Mesodermal cell (in vitro differentiated cells): ENCODE measurements at regions not wholly inside any gene's neighbourhood (a gene's known extent, or its start where the extent isn't known, plus 50 kb on each side); places are given as distances from the start of the nearest gene placed in this dataset.

Experiments
- H3K27ac ChIP-seq: 2 replicates; pipeline ENCODE4 v1.7.0; 2013; ENCODE audit warnings: mild to moderate bottlenecking, low read depth, low read length, moderate library complexity; ENCODE audit not compliant: severe bottlenecking
- H3K36me3 ChIP-seq: 2 replicates; pipeline ENCODE4 v1.7.1; 2013; ENCODE audit warnings: mild to moderate bottlenecking, low read length, moderate library complexity; ENCODE audit not compliant: control insufficient read depth, insufficient read depth
- H3K4me1 ChIP-seq: one replicate; pipeline ENCODE4 v1.7.1; 2013; ENCODE audit warnings: mild to moderate bottlenecking, low read length; ENCODE audit not compliant: insufficient read depth, control insufficient read depth, poor library complexity, severe bottlenecking
- H3K4me3 ChIP-seq: 2 replicates; pipeline ENCODE4 v1.7.0; 2013; ENCODE audit warnings: low read length, control low read depth, mild to moderate bottlenecking; ENCODE audit not compliant: insufficient read depth, poor library complexity, severe bottlenecking; ENCODE audit errors: extremely low read depth
- H3K9me3 ChIP-seq: 2 replicates; pipeline ENCODE4 v1.7.1; 2013; ENCODE audit warnings: mild to moderate bottlenecking, low read length, moderate library complexity; ENCODE audit not compliant: control insufficient read depth
- WGBS, 2 experiments: methylation state at CpG; one replicate each; pipeline ENCODE4 v1.1.5; 2013; ENCODE audit warnings: missing lambda C conversion rate in 2 of 2; ENCODE audit not compliant: insufficient coverage in 2 of 2; 5-methylcytosine and 5-hydroxymethylcytosine counted together

GRCh38 chr16:6947291-6947690 is 385.4 kb upstream of the RBFOX1 start:
- Histone ChIP-seq H3K9me3 (no peaks in the 10 kb centered on the region), H3K4me3 (no peak overlapping the region), H3K36me3 (no peaks in the 10 kb centered on the region), H3K27ac (no peak overlapping the region), H3K4me1 (peaks cover 5% of the 10 kb centered on the region)
- 80 to 86% methylated on average over 4 to 6 of the region's 6 CpGs for WGBS, 2 experiments

GRCh38 chr16:6946802-6947201 is 385.8 kb upstream of the RBFOX1 start:
- Histone ChIP-seq H3K9me3 (no peaks in the 10 kb centered on the region), H3K4me3 (no peak overlapping the region), H3K36me3 (no peaks in the 10 kb centered on the region), H3K4me1 (peaks cover 5% of the 10 kb centered on the region), H3K27ac (no peak overlapping the region)
- WGBS, 2 experiments, result no CpG with 5 or more reads among the region's 1 CpG

GRCh38 chr16:6946106-6946505 is 386.5 kb upstream of the RBFOX1 start:
- Histone ChIP-seq H3K4me3 (no peak overlapping the region), H3K4me1 (peaks cover 5% of the 10 kb centered on the region), H3K36me3 (no peaks in the 10 kb centered on the region), H3K27ac (no peak overlapping the region), H3K9me3 (no peaks in the 10 kb centered on the region)
- WGBS, 2 experiments, result 100% methylated on average over 1 of the region's 1 CpG; no CpG with 5 or more reads in 1 of the 2 experiments

- WGBS, 2 experiments, result 87% methylated on average over 5 of the region's 5 CpGs; no CpG with 5 or more reads in 1 of the 2 experiments
These were observed 391.7 kb upstream of the RBFOX1 start for GRCh38 chr16:6940968-6941367.

GRCh38 chr16:6937641-6938040 is 395.0 kb upstream of the RBFOX1 start:
- 87 to 98% methylated on average over 4 of the region's 5 CpGs for WGBS, 2 experiments
- Histone ChIP-seq H3K4me3 (no peak overlapping the region), H3K36me3 (no peaks in the 10 kb centered on the region), H3K27ac (no peak overlapping the region), H3K4me1 (no peaks in the 10 kb centered on the region), H3K9me3 (no peaks in the 10 kb centered on the region)

More at GRCh38 chr16:6940968-6941367, 391.7 kb upstream of the RBFOX1 start:
- Histone ChIP-seq H3K4me1 (no peaks in the 10 kb centered on the region), H3K4me3 (no peak overlapping the region), H3K36me3 (no peaks in the 10 kb centered on the region), H3K9me3 (no peaks in the 10 kb centered on the region), H3K27ac (no peak overlapping the region)

- H3K36me3 ChIP-seq, result no peaks in the 10 kb centered on the region
- H3K9me3 ChIP-seq, result no peaks in the 10 kb centered on the region
- no peak overlapping the region for H3K4me3 ChIP-seq
- WGBS, 2 experiments, result 79 to 87% methylated on average over 2 to 3 of the region's 5 CpGs
- no peak overlapping the region for H3K27ac ChIP-seq
- H3K4me1 ChIP-seq, result no peaks in the 10 kb centered on the region
These were observed 399.7 kb upstream of the RBFOX1 start for GRCh38 chr16:6932871-6933385.

GRCh38 chr16:6929868-6930267 is 402.8 kb upstream of the RBFOX1 start:
- Histone ChIP-seq H3K4me3 (no peak overlapping the region), H3K4me1 (peaks cover 6% of the 10 kb centered on the region), H3K36me3 (no peaks in the 10 kb centered on the region), H3K27ac (no peak overlapping the region), H3K9me3 (no peaks in the 10 kb centered on the region)
- 80% methylated on average over 1 of the region's 4 CpGs; no CpG with 5 or more reads in 1 of the 2 experiments for WGBS, 2 experiments

DNA sequence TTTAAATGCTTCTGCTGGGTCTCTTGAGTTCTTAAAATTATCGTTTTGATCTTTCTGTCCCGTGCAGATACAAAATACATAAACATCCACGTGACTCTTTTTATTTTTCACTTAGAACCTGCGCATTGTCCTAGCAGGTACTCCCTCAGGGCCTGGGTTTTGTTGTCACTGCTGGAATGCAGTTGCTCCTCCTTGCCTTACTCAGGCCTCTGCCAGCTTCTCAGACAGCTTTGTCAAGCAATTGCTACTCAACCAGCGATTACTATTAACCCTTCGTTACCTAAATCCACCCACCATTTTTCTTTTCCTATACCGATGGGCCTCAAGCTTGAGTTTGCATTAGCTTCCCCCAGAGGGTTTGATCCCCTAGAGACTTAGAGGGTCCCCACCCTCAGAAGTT is 405.9 kb upstream of the RBFOX1 start:
- H3K27ac ChIP-seq, result no peak overlapping the region
- no peak overlapping the region for H3K4me3 ChIP-seq
- no peaks in the 10 kb centered on the region for H3K9me3 ChIP-seq
- H3K36me3 ChIP-seq, result no peaks in the 10 kb centered on the region
- WGBS, 2 experiments, result 8 to 12% methylated on average over 5 to 6 of the region's 7 CpGs
- H3K4me1 ChIP-seq, result peaks cover 6% of the 10 kb centered on the region

- WGBS, 2 experiments, result 36 to 58% methylated on average over 2 to 5 of the region's 6 CpGs
- no peaks in the 10 kb centered on the region for H3K9me3 ChIP-seq
- peaks cover 6% of the 10 kb centered on the region for H3K4me1 ChIP-seq
- no peak overlapping the region for H3K4me3 ChIP-seq
- no peaks in the 10 kb centered on the region for H3K36me3 ChIP-seq
- H3K27ac ChIP-seq, result no peak overlapping the region
These were observed 406.3 kb upstream of the RBFOX1 start for GRCh38 chr16:6926341-6926740.

DNA sequence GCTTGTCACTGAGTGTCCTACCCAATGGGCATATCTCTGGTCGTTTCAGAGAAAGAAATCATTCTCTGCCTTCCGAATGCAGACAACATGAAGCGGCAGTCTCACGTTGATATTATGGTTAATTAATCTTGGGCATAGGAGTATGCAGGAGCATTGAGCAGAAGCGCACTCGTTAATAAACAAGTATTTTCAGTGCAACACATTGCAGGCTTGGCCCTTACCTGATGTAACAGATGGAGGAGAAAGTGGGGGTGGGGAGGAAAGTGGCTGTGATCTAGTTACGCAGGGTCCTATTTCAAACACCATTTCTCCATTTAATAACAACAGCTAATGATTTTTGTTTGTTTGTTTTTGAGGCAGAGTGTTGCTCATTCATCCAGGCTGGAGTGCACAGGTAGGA is 414.0 kb upstream of the RBFOX1 start:
- H3K27ac ChIP-seq, result no peak overlapping the region

DNA sequence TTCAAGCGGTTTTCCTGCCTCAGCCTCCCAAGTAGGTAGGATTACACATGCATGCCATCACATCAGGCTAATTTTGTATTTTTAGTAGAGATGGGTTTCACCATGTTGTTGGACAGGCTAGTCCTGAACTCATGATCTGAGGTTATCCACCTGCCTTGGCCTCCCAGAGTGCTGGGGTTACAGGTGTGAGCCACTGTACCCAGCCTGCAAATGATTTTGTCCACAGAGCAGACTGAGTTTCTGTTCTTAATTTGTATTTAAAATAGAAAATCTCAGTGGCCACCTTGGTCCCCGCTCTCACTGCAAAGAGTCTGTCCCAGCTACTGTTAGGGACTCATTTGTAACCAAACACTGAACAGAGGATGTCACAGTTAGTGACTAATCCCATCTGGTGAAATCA is 415.7 kb upstream of the RBFOX1 start:
- Histone ChIP-seq H3K27ac (no peak overlapping the region), H3K36me3 (no peaks in the 10 kb centered on the region), H3K4me1 (no peaks in the 10 kb centered on the region), H3K4me3 (no peak overlapping the region), H3K9me3 (no peaks in the 10 kb centered on the region)
- WGBS, 2 experiments, result no CpG with 5 or more reads among the region's 2 CpGs

More for the DNA sequence above, 414.0 kb upstream of the RBFOX1 start:
- Histone ChIP-seq H3K36me3 (no peaks in the 10 kb centered on the region), H3K9me3 (no peaks in the 10 kb centered on the region), H3K4me3 (no peak overlapping the region), H3K4me1 (no peaks in the 10 kb centered on the region)
- WGBS, 2 experiments, result 90 to 91% methylated on average over 4 to 6 of the region's 7 CpGs
